ENCODE measurements at regions not wholly inside any gene's neighbourhood (a gene's known extent, or its start where the extent isn't known, plus 50 kb on each side); places are given as distances from the start of the nearest gene placed in this dataset.

GRCh38 chr5:125152044-125152443 lies 405.6 kb upstream of the ZNF608 start:
- 60 to 68% (median 65%) methylated on average over 4 of the region's 4 CpGs for WGBS, 3 donors
- no peak overlapping the region for H3K27ac ChIP-seq (ENCODE audit: low read depth, low read length)

GRCh38 chr5:125152461-125153189 lies 406.2 kb upstream of the ZNF608 start:
- 89 to 93% (median 91%) methylated on average over 13 of the region's 13 CpGs for WGBS, 3 donors
- no peak overlapping the region for H3K27ac ChIP-seq (ENCODE audit: low read depth, low read length)

- no peak overlapping the region for H3K27ac ChIP-seq (ENCODE audit: low read depth, low read length)
- WGBS, 3 donors = 38 to 57% (median 38%) methylated on average over 6 of the region's 6 CpGs
These were observed 406.8 kb upstream of the ZNF608 start for GRCh38 chr5:125153231-125153630.

GRCh38 chr5:125154301-125155110 lies 408.1 kb upstream of the ZNF608 start:
- WGBS, 3 donors = 0 to 2% (median 0%) methylated on average over 1 of the region's 1 CpG
- no peak overlapping the region for H3K27ac ChIP-seq (ENCODE audit: low read depth, low read length)

GRCh38 chr5:125160787-125161502 lies 414.5 kb upstream of the ZNF608 start:
- 65 to 75% (median 68%) methylated on average over 10 of the region's 10 CpGs for WGBS, 3 donors
- no peak overlapping the region for H3K27ac ChIP-seq (ENCODE audit: low read depth, low read length)

- no peak overlapping the region for H3K27ac ChIP-seq (ENCODE audit: low read depth, low read length)
- 93 to 100% (median 97%) methylated on average over 1 of the region's 1 CpG for WGBS, 3 donors
These were observed 416.3 kb upstream of the ZNF608 start for GRCh38 chr5:125162714-125163113.

- H3K27ac ChIP-seq (ENCODE audit: low read depth, low read length) = no peak overlapping the region
- WGBS, 3 donors = 82 to 90% (median 86%) methylated on average over 1 of the region's 1 CpG
These were observed 423.0 kb upstream of the ZNF608 start for GRCh38 chr5:125169396-125169795.

- 35 to 100% (median 42%) methylated on average over 1 of the region's 1 CpG for WGBS, 3 donors
- H3K27ac ChIP-seq (ENCODE audit: low read depth, low read length) = no peak overlapping the region
These were observed 425.2 kb upstream of the ZNF608 start for GRCh38 chr5:125171641-125172040.

GRCh38 chr5:125175348-125176004 lies 429.0 kb upstream of the ZNF608 start:
- WGBS, 3 donors = 33 to 53% (median 51%) methylated on average over 4 of the region's 4 CpGs

GRCh38 chr5:125176005-125176390 lies 429.6 kb upstream of the ZNF608 start:
- WGBS, 3 donors = 37 to 57% (median 41%) methylated on average over 2 of the region's 2 CpGs
- H3K27ac ChIP-seq (ENCODE audit: low read depth, low read length) = no peak overlapping the region

More at GRCh38 chr5:125175348-125176004, 429.0 kb upstream of the ZNF608 start:
- H3K27ac ChIP-seq (ENCODE audit: low read depth, low read length) = no peak overlapping the region

GRCh38 chr5:125177340-125177739 lies 430.9 kb upstream of the ZNF608 start:
- H3K27ac ChIP-seq (ENCODE audit: low read depth, low read length) = no peak overlapping the region
- WGBS, 3 donors = 94 to 95% (median 94%) methylated on average over 4 of the region's 4 CpGs

- no peak overlapping the region for H3K27ac ChIP-seq (ENCODE audit: low read depth, low read length)
These were observed 433.2 kb upstream of the ZNF608 start for GRCh38 chr5:125179612-125180011.

- no peak overlapping the region for H3K27ac ChIP-seq (ENCODE audit: low read depth, low read length)
- 61 to 66% (median 61%) methylated on average over 2 of the region's 2 CpGs for WGBS, 3 donors
These were observed 433.9 kb upstream of the ZNF608 start for GRCh38 chr5:125180231-125180829.

GRCh38 chr5:125181159-125181558 lies 434.7 kb upstream of the ZNF608 start:
- WGBS, 3 donors = 42 to 59% (median 49%) methylated on average over 1 of the region's 1 CpG
- no peak overlapping the region for H3K27ac ChIP-seq (ENCODE audit: low read depth, low read length)

- H3K27ac ChIP-seq (ENCODE audit: low read depth, low read length) = no peak overlapping the region
- 87 to 100% (median 88%) methylated on average over 1 of the region's 1 CpG for WGBS, 3 donors
These were observed 435.5 kb upstream of the ZNF608 start for GRCh38 chr5:125181955-125182354.

- 95% methylated on average over 1 of the region's 1 CpG for WGBS, 3 donors
- H3K27ac ChIP-seq (ENCODE audit: low read depth, low read length) = no peak overlapping the region
These were observed 439.3 kb upstream of the ZNF608 start for GRCh38 chr5:125185740-125186139.

GRCh38 chr5:125186911-125187375 lies 440.5 kb upstream of the ZNF608 start:
- H3K27ac ChIP-seq (ENCODE audit: low read depth, low read length) = no peak overlapping the region
- 63 to 82% (median 78%) methylated on average over 4 of the region's 4 CpGs for WGBS, 3 donors

- 83 to 91% (median 86%) methylated on average over 1 of the region's 1 CpG for WGBS, 3 donors
- H3K27ac ChIP-seq (ENCODE audit: low read depth, low read length) = no peak overlapping the region
These were observed 443.1 kb upstream of the ZNF608 start for GRCh38 chr5:125189531-125189941.
